GM19452 (cell line): ENCODE measurements at regions not wholly inside any gene's neighbourhood (a gene's known extent, or its start where the extent isn't known, plus 50 kb on each side); places are given as distances from the start of the nearest gene placed in this dataset.
"Not testable (repeated sequence)": the region's sequence is repeated elsewhere in the genome, so short reads cannot be mapped to it uniquely, and the experiment has no call there.

ENCODE experiments used
- ATAC-seq: cut with Tn5 transposase; IDR thresholded peaks from one replicate; pipeline ENCODE4 v1.9.1; 2021; ENCODE audit not compliant: unreplicated experiment

GRCh38 chr14:41120402-41120801 lies 486.3 kb upstream of the LRFN5 start:
- no peak for ATAC-seq

- ATAC-seq: no peak
Observed at GRCh38 chr14:41096131-41096530, 510.5 kb upstream of the LRFN5 start.

- no peak for ATAC-seq
Observed at GRCh38 chr14:41087056-41087455, 519.6 kb upstream of the LRFN5 start.

- ATAC-seq: no peak
Observed at GRCh38 chr14:41073544-41073943, 533.1 kb upstream of the LRFN5 start.

GRCh38 chr14:41072776-41073175 lies 533.9 kb upstream of the LRFN5 start:
- ATAC-seq: no peak

- no peak for ATAC-seq
Observed at GRCh38 chr14:41071351-41071750, 535.3 kb upstream of the LRFN5 start.

- ATAC-seq: no peak
Observed at GRCh38 chr14:41062826-41063225, 543.9 kb upstream of the LRFN5 start.

GRCh38 chr14:41055589-41055988 lies 551.1 kb upstream of the LRFN5 start:
- no peak for ATAC-seq

- no peak for ATAC-seq
Observed at GRCh38 chr14:41051801-41052200, 554.9 kb upstream of the LRFN5 start.

- no peak for ATAC-seq
Observed at GRCh38 chr14:41047763-41048162, 558.9 kb upstream of the LRFN5 start.

- no peak for ATAC-seq
Observed at GRCh38 chr14:41037388-41037787, 569.3 kb upstream of the LRFN5 start.

- no peak for ATAC-seq
Observed at GRCh38 chr14:41034969-41035368, 571.7 kb upstream of the LRFN5 start.

- no peak for ATAC-seq
Observed at GRCh38 chr14:41022932-41023331, 583.7 kb upstream of the LRFN5 start.

- ATAC-seq: no peak
Observed at GRCh38 chr14:41016213-41016612, 590.5 kb upstream of the LRFN5 start.

- no peak for ATAC-seq
Observed at GRCh38 chr14:41000350-41000749, 606.3 kb upstream of the LRFN5 start.

- ATAC-seq: no peak
Observed at GRCh38 chr14:40989260-40989659, 617.4 kb upstream of the LRFN5 start.

- no peak for ATAC-seq
Observed at GRCh38 chr14:40987481-40987880, 619.2 kb upstream of the LRFN5 start.

- ATAC-seq: no peak
Observed at GRCh38 chr14:40986655-40987054, 620.0 kb upstream of the LRFN5 start.

- ATAC-seq: no peak
Observed at GRCh38 chr14:40985584-40985983, 621.1 kb upstream of the LRFN5 start.

- ATAC-seq: no peak
Observed at GRCh38 chr14:40983604-40984003, 623.1 kb upstream of the LRFN5 start.

GRCh38 chr14:40981247-40981646 lies 625.4 kb upstream of the LRFN5 start:
- no peak for ATAC-seq

GRCh38 chr14:40960257-40960656 lies 646.4 kb upstream of the LRFN5 start:
- ATAC-seq: not testable (repeated sequence)

GRCh38 chr14:40955131-40955505 lies 651.6 kb upstream of the LRFN5 start:
- no peak for ATAC-seq
